Stomach (tissue), 4 donors: ENCODE measurements at regions not wholly inside any gene's neighbourhood (a gene's known extent, or its start where the extent isn't known, plus 50 kb on each side); places are given as distances from the start of the nearest gene placed in this dataset.

ENCODE experiments used
- CTCF ChIP-seq, 7 experiments: fragments of 450-650 bp in 4 of 7; fragments of 200-600 bp in 3 of 7; sonication (generic) in 3 of 7; IDR thresholded peaks; one replicate each; pipeline ENCODE4 v1.5.1; 2016 to 2019; ENCODE audit warnings: antibody characterized with exemption in 7 of 7, control low read depth in 2 of 7, mild to moderate bottlenecking in 1 of 7
- POLR2A ChIP-seq, 4 donors: fragments of 450-650 bp; IDR thresholded peaks; one replicate each; pipeline ENCODE4 v1.6.1; 2016; ENCODE audit warnings: antibody characterized with exemption in 4 of 4, control low read depth in 2 of 4, mild to moderate bottlenecking in 1 of 4, moderate library complexity in 1 of 4

- TF ChIP-seq CTCF (IDR thresholded peaks at IDR 0.05) (no peak), POLR2A (IDR thresholded peaks at IDR 0.05) (no peak)
Observed at GRCh38 chr16:18050777-18051176, 285.8 kb downstream of the NPIPA8 start.
